PC-9 (cell line): ENCODE measurements at regions not wholly inside any gene's neighbourhood (a gene's known extent, or its start where the extent isn't known, plus 50 kb on each side); places are given as distances from the start of the nearest gene placed in this dataset.
A peak's percentile ranks its signal among the peaks of the same experiment; 100 is the strongest.

Experiments
- BruUV-seq: library from RNA; stranded (reverse); fragments of 400-500 nt; replicated peaks from 2 replicates; lab custom pipeline; 2021; lab: Mats Ljungman, UMichigan
- CTCF ChIA-PET: fragments of 300-600 bp; sonication (Branson Sonifier 250); formaldehyde crosslinking; loops from one replicate; lab custom pipeline; 2022; ENCODE audit warnings: antibody characterized with exemption; lab: Charles Lee
- POLR2A ChIA-PET: fragments of 300-600 bp; sonication (Branson Sonifier 250); formaldehyde crosslinking; loops from one replicate; lab custom pipeline; 2022; ENCODE audit warnings: antibody characterized with exemption; ENCODE audit not compliant: unreplicated experiment; lab: Charles Lee
- DNase-seq, 2 experiments: peaks; one replicate each; pipeline versions ENCODE4 v3.0.0 to v3.0.0-alpha.2; 2015 to 2022; ENCODE audit warnings: mixed read lengths in 1 of 2
- H2AFZ ChIP-seq: fragments of 200-600 bp; sonication (generic); 2 replicates; pipeline ENCODE4 v1.8.1; 2017; ENCODE audit warnings: antibody characterized with exemption
- H3F3A ChIP-seq: fragments of 200-600 bp; sonication (generic); 2 replicates; pipeline ENCODE4 v1.8.1; 2017; ENCODE audit warnings: antibody characterized with exemption, mild to moderate bottlenecking, low read depth; ENCODE audit not compliant: insufficient read depth
- H3K27ac ChIP-seq: fragments of 200-600 bp; sonication (generic); 2 replicates; pipeline ENCODE4 v1.6.1; 2016; ENCODE audit warnings: mixed run types
- H3K27me3 ChIP-seq: fragments of 200-600 bp; sonication (generic); 2 replicates; pipeline ENCODE4 v1.6.1; 2016; ENCODE audit warnings: low read depth, mixed run types; ENCODE audit not compliant: insufficient read depth
- H3K36me3 ChIP-seq: fragments of 200-600 bp; sonication (generic); 2 replicates; pipeline ENCODE4 v1.6.1; 2016; ENCODE audit warnings: low read depth, mixed run types
- H3K4me1 ChIP-seq: fragments of 200-600 bp; sonication (generic); replicated peaks from 2 replicates; pipeline ENCODE4 v1.6.1; 2016; ENCODE audit warnings: mixed run types; ENCODE audit not compliant: insufficient read depth
- H3K4me2 ChIP-seq: fragments of 200-600 bp; sonication (generic); 2 replicates; pipeline ENCODE4 v1.6.1; 2017; ENCODE audit warnings: mixed run types
- H3K4me3 ChIP-seq: fragments of 200-600 bp; sonication (generic); 2 replicates; pipeline ENCODE4 v1.6.1; 2016; ENCODE audit warnings: mixed run types
- H3K79me2 ChIP-seq: fragments of 200-600 bp; sonication (generic); 2 replicates; pipeline ENCODE4 v1.6.1; 2017; ENCODE audit warnings: low read depth, mixed run types
- H3K9me2 ChIP-seq: fragments of 200-600 bp; sonication (generic); 2 replicates; pipeline ENCODE4 v1.8.1; 2017; ENCODE audit warnings: mild to moderate bottlenecking; ENCODE audit not compliant: insufficient read depth
- H3K9me3 ChIP-seq: fragments of 200-600 bp; sonication (generic); 2 replicates; pipeline ENCODE4 v1.8.1; 2016; ENCODE audit warnings: low read depth; ENCODE audit not compliant: insufficient read depth
- H4K20me1 ChIP-seq: fragments of 200-600 bp; sonication (generic); 2 replicates; pipeline ENCODE4 v1.8.1; 2017; ENCODE audit not compliant: insufficient read depth
- CTCF ChIP-seq: fragments of 200-600 bp; sonication (generic); conservative IDR thresholded peaks from 2 replicates; pipeline ENCODE4 v1.6.1; 2017; ENCODE audit warnings: mixed run types, antibody characterized with exemption, mild to moderate bottlenecking, moderate library complexity
- EZH2 ChIP-seq: fragments of 200-600 bp; sonication (generic); IDR thresholded peaks from 2 replicates; pipeline ENCODE4 v1.8.0; 2017; ENCODE audit warnings: antibody characterized with exemption, low read depth
- intact Hi-C: fragments of 100-400 bp; cut with micrococcal nuclease; formaldehyde crosslinking; loops from one replicate; pipeline ENCODE4 v1.10.0; 2022; ENCODE audit not compliant: unreplicated experiment

DNA sequence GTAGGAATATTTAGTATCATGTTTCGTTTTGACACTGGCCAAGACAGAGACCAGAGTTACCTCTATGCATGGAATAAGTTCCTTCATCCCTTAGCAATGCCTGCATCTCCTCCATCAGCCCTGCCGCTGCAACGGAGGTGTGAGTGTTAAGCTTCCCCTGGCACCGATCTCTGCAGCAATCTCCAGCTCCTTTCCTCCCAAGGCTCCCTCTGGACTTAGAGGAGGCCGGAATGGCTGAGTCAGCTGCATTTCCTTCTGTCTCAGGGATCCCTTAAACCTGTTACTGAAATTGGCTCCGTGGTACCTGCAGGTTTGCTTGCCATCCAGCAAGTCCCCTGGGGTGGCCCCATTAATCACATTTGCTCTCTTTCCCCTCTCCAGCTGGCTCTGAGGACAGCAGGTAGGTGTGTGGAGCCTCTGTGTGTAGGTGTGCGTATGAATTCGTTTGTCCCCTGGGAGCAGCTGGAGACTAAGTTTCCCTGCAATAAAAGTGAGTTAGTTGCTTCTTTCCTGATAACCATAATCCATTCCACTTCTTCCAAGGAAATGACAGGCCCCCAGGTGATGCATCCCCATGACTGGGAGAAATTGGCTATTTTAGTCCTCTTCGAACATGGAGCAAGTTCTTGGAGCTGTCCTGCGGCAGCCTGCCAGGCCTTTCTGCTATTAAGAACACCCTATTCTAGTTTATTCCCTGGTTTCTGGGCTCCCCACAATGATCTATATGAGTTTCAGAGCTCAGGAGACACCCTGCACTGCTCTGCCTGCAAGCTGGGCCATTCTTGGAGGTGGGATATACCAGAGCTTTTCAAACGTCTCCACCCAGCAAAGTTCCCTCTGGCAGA lies 457.2 kb upstream of the CADM1 start:
- CTCF ChIA-PET: no interaction called here
- 0 out of 2 replicates have a peak, but pooled peaks cover 6% of the 10 kb centered on the region for H4K20me1 ChIP-seq
- no peaks in the 10 kb centered on the region for H3K9me3 ChIP-seq
- no TSS peak for BruUV-seq
- no peaks in the 10 kb centered on the region for H3K4me1 ChIP-seq
- H3K4me2 ChIP-seq: no peak overlapping the region
- no peaks in the 10 kb centered on the region for H3F3A ChIP-seq
- H3K9me2 ChIP-seq: no peaks in the 10 kb centered on the region
- H3K27ac ChIP-seq: no peak overlapping the region
- no peak for DNase-seq
- H3K27me3 ChIP-seq: peaks cover 91% of the 10 kb centered on the region
- H3K4me3 ChIP-seq: no peak overlapping the region
- TF ChIP-seq EZH2 (no peak), CTCF (no peak)
- H2AFZ ChIP-seq: no peak overlapping the region
- POLR2A ChIA-PET: no interaction called here
- intact Hi-C loops: no loop called here
- no peaks in the 10 kb centered on the region for H3K79me2 ChIP-seq
- H3K36me3 ChIP-seq: no peaks in the 10 kb centered on the region

DNA sequence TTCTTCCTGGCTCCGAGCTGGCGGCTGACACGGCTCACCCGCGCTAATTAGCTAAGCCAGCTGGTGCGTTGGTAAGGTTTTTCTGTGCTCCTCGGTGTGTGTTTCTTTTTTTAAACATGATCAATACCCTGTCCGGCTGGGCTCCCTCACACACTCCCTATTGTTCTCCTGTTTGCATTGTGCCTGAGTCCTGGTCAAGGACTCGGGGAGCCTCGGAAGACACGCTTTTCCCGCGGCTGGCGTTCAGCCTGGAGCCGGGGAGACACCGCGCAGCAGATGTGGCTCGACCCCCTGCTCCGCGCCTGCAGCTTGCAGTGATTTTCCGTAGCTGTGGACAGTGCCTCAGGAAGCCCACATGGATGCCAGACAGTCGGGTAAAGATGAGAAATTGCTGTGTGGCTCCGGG lies 454.9 kb upstream of the CADM1 start:
- Histone ChIP-seq H3F3A (no peaks in the 10 kb centered on the region), H2AFZ (no peak overlapping the region), H3K27me3 (peaks cover 72% of the 10 kb centered on the region), H3K9me2 (no peaks in the 10 kb centered on the region), H4K20me1 (0 out of 2 replicates have a peak, but pooled peaks cover 6% of the 10 kb centered on the region), H3K4me1 (no peaks in the 10 kb centered on the region), H3K4me3 (no peak overlapping the region), H3K79me2 (no peaks in the 10 kb centered on the region), H3K9me3 (no peaks in the 10 kb centered on the region), H3K36me3 (no peaks in the 10 kb centered on the region), H3K4me2 (no peak overlapping the region), H3K27ac (no peak overlapping the region)
- BruUV-seq: no TSS peak
- CTCF ChIA-PET: no interaction called here
- DNase-seq: no peak
- intact Hi-C loops: no loop called here
- POLR2A ChIA-PET: no interaction called here
- no peak for TF ChIP-seq CTCF
- TF ChIP-seq EZH2: no peak

GRCh38 chr11:115958089-115959000 lies 454.1 kb upstream of the CADM1 start:
- ChIA-PET CTCF (no interaction called here), POLR2A (no interaction called here)
- no TSS peak for BruUV-seq

More at GRCh38 chr11:115958089-115959000, 454.1 kb upstream of the CADM1 start:
- H4K20me1 ChIP-seq: 0 out of 2 replicates have a peak, but pooled peaks cover 6% of the 10 kb centered on the region
- peaks cover 64% of the 10 kb centered on the region for H3K27me3 ChIP-seq
- no peak overlapping the region for H3K4me3 ChIP-seq
- no peaks in the 10 kb centered on the region for H3K4me1 ChIP-seq
- DNase-seq: no peak
- no peaks in the 10 kb centered on the region for H3K9me2 ChIP-seq
- H3K36me3 ChIP-seq: no peaks in the 10 kb centered on the region
- H3F3A ChIP-seq: no peaks in the 10 kb centered on the region
- H3K9me3 ChIP-seq: no peaks in the 10 kb centered on the region
- no peaks in the 10 kb centered on the region for H3K79me2 ChIP-seq
- H3K4me2 ChIP-seq: no peak overlapping the region
- no peak overlapping the region for H3K27ac ChIP-seq
- TF ChIP-seq CTCF: no peak
- 0 out of 2 replicates have a peak, but pooled peaks have one; percentile 29 for TF ChIP-seq EZH2
- H2AFZ ChIP-seq: no peak overlapping the region
- intact Hi-C loops: no loop called here
